ENCODE measurements at regions not wholly inside any gene's neighbourhood (a gene's known extent, or its start where the extent isn't known, plus 50 kb on each side); places are given as distances from the start of the nearest gene placed in this dataset.

GRCh38 chr12:90393089-90393488 is 561.9 kb downstream of the CCER1 start:
- no peak for DNase-seq

DNA sequence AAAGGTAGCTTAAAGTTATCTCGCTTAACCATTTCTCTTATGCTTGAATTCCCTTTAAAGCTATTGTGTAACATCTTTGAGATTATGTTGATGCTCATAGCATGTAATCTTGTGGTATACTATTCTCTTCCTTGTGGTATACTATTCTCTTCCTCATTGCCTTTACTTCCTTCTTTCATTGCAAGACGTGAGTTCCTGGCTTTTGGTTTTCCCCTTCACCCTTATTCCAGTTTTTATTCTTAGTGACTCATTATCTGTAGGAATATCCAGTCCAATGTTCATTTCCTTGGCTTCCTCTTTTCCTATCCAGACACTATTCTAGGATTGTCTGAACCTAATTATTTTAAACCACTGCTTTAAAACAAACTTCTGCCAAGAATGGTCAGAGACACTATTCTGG is 564.0 kb downstream of the CCER1 start:
- peak; percentile 68 for DNase-seq

DNA sequence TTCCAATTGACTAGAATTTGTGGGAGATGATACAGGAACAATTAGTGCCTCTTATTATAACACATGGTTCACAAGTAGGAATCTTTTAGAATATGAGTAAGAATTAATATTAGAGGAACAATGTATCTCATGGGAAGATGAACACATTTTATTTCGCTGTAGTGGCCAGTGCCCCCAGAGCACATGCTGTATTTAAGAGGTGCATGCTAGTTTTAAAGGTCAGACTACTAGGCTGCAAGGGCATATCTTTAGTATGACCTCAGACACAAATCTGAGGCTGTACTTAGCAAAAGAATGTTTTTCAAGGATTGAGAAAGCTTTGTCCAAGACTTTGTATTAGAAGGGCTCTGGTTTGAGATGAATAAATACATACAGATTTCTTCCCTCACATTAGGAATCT is 586.9 kb downstream of the CCER1 start:
- DNase-seq, result no peak

DNA sequence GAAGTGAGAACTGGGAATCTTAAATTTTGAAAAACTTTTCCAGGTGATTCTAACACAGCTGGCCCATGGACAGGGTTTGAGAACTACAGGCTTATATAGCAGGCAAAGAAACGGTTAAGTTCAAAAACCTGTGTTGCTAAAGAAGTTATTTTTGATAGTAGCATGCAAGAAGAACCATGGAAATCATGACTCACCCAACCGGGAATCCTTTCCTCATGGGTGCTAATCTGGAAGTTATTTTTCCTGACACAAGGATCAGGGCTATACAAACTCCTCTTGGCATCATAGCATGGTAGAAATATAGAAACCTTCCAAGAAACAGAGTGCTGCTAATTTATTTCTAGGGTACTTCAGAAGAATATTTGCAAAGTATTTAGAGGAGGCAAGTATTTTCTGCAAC is 588.7 kb downstream of the CCER1 start:
- no peak for DNase-seq

- no peak for DNase-seq
Observed at GRCh38 chr12:90360300-90360699, 594.7 kb downstream of the CCER1 start.

GRCh38 chr12:90355711-90356355 is 599.1 kb downstream of the CCER1 start:
- no peak for DNase-seq

DNA sequence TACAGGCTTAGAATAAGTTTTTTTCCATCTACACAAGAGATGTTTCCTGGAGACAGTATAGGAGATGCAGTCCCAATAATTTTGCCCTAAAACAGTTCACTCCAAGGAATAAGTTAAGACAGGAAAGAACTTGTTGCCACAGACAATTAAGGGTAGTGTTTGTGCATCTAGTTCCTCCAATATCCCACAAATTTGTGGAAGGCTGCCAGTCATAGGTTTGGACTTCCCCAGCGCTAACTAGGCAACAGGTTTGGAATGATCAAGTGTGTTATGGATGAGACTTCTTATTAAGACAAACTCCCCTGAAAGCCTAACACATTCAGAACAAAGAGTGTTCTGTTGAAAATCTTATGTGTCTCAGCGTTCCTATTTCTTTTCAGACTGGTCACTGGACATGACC is 611.0 kb downstream of the CCER1 start:
- DNase-seq, result no peak

- no peak for DNase-seq
Observed at GRCh38 chr12:90342081-90342480, 612.9 kb downstream of the CCER1 start.

- no peak for DNase-seq
Observed at GRCh38 chr12:90339837-90340236, 615.1 kb downstream of the CCER1 start.

DNA sequence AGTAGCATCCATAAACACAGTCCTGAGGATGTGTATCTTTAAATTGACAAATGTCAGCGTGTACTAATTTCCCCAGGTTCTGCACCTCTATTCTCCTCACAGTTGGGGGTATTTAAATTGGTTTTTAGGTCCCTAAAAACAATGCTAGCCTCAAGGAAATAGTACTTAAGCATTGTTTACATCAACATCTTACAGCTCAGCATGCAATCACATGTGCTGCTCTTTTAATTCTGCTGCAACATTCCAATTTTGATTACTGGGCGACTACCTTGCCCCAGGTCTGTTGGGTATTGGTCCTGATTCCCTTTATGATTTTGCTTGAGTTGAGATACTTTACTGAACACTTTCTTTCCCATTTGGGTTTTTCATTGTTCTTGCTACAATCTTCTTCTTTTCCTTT is 616.6 kb downstream of the CCER1 start:
- no peak for DNase-seq

DNA sequence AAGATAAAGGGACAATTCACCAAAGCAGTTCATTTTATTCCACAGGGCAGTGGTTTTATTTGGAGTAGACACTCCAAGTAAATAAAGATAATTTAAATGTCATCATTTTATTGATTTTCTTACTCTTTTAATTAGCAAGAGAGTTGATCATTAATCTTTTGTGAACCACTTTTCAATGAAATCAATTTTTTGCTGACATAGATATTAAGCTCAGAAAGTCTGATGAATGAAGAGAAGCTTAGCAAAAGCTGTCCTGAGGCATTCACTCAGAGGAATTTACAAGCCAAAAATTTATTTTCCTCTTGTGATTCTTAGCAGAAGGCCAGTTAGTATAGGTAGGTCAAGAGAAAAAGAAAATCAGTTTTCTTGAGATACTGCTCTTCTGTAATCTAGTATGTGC is 618.0 kb downstream of the CCER1 start:
- DNase-seq, result no peak

DNA sequence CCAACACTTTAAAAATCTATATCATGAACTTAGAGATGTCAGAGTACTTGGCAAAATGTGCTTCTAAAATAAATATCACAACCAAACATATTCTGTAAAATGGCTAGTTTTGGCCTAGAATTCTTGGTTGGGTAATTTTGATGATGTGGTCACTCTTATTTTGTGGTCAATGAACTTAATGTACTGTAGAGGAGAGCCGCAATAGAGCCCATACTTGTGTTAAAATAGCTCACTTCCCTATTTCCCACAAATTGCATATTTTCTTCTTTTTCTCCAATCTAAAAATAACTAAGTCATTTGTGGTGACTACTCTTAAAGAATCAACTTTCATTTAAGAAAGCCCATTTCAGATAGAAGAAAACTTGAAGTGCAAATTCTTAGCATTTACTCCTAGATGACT is 619.4 kb downstream of the CCER1 start:
- DNase-seq, result no peak

DNA sequence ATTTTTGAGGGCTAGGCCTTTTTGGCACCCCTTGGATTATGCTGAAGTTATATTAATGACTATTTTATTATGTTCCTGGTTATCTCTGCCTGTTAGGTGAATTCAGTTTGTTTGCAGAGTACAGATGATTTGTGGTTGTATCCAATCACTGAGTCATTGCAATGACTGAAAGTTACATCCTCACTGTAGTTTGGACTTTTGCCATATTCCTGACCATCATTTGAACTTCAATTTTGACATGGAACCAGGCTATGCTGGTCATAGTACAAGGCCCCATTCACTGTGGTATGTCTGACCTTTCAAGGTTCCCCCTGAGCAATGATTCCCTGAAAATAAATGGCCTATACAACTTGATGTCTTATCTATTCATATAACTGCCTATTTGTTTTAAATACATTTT is 621.0 kb downstream of the CCER1 start:
- DNase-seq, result no peak

DNA sequence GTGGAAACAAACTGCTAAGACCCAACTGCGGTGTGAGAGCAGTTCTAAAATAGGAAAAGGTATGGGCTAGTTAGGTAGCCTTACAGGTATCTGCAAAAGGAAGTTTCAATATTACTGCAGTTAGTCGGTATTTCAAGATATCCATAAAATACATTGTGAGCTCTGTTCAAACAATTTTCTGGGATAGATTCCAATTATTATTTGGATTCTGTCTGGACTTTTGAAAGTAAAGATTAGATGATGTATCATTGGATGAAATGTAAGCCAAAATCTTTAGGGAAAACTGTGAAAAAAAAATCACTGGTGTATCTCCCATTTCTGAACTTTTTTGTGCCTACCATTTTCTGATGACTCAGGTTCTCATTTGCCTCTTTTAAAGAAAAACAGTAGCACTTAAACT is 621.6 kb downstream of the CCER1 start:
- no peak for DNase-seq

DNA sequence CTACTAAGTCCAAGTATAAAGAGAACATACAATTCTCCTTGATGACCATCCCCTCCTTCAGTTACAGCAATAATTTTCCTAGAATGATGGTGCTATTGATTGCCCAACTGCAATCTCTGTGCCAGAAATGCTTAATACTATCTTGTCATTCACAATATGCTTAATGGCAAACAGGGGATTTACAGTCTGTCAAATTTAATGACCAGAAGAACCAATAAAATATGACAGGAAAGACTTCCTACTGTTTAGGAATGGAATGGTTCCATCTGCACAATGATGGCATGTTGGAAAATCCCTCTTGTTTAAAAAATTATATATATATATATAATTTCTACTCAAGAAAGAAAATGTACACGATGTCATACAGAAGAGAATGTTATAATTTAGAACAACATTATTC is 623.2 kb downstream of the CCER1 start:
- DNase-seq, result no peak

DNA sequence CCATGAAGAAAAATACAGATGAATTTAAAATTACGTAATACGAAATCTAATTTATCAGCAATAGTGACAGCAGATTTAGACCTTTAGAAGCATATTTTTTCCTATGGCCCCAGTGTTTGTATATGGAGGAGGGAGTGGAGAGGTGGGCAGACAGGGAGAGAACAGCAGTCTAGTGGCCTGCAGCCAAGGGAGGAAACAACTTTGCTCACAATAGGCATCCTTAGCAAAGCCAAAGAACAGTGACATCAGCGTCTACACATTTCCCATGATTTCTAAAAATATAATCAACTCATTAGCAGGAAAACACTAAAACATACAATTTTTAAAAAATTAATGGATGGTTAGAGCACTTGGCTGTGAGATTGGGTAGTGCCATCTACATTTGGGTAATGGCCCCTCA is 622.6 kb upstream of the ATP2B1 start:
- no peak for DNase-seq

DNA sequence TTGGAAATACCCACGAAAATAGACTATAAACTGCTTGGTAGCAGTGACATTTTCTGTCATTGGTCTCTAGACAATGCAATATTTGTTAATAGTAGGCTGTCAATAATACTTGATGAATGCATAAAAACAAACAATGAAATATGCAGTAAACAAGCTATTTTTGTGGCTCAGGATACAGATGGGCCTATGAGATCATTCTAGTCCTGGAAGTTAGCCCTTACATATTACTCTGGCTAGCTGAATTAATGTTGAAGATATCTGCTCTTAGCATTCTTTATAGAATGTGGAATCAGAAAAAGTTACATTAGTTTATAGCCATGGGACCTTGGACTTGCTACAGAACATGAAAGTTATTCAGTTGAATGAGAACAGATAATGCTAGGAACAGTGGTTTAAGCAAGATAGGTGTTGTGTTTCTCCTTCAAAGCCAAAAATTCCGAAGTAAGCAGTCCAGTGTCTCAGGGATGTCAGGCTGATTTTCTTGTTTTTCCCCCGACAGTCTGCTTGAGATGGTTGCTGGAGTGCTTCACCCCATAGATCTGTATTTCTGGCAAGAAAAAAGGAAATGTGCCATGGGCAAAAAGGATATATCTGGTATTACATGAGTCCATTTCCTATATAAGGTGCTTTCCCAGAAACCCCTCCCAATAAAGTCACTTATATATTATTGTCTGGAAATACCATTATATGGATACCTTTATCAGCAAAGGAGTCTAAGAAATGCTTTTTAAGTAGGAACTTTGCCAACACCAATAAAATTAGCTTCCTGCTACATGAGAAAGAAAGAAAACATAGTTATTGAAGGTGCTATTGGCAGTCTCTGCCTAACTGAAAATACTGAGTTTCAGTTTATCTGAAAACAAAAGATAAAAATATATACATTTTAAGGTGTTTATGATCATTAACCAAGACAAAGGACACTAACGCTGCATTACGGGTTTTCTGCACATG is 619.4 kb upstream of the ATP2B1 start:
- no peak for DNase-seq

DNA sequence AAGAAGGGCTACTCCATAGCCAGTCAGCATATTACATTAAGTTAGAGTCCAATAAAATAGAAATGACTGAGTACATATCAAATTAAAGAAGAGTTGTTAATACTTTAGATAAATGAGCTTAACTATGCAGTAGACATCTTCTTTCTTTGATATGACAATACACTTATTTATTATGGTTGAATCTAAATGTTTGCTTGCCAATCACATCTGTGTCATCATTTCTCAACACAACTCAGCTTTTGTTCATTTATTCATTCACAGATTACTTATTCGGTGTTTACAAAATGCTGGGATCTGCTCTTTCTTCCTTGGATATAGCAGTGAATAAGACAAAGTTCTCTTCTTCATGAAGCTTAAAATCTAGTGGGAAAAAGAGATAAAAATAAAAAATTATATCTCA is 614.6 kb upstream of the ATP2B1 start:
- DNase-seq, result no peak

GRCh38 chr12:90322006-90322405 is 613.4 kb upstream of the ATP2B1 start:
- DNase-seq, result no peak

- no peak for DNase-seq
Observed at GRCh38 chr12:90321369-90321768, 612.7 kb upstream of the ATP2B1 start.

- no peak for DNase-seq
Observed at GRCh38 chr12:90311561-90311960, 602.9 kb upstream of the ATP2B1 start.

DNA sequence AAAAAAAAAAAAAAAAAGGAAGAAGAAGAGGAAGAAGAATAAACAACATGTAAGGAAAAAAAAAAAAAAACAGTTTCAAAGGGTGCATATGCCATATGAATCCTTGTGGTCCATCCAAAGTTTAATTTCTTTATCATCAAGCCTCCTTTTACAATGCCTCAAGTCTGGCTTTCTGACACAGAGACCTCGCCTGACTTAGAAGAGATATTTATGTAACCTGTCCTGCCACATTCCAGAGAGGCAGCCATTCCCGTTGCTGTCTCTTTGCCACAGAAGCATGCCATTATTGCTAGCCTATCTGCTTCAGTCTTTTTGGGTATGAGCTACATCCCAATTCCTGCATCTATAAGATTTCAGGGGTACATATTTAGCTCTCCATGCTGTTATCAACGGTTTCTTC is 596.7 kb upstream of the ATP2B1 start:
- DNase-seq, result no peak

GRCh38 chr12:90304231-90304630 is 595.6 kb upstream of the ATP2B1 start:
- DNase-seq, result no peak

GRCh38 chr12:90303771-90304170 is 595.1 kb upstream of the ATP2B1 start:
- DNase-seq, result no peak

All from GF-D8 (cell line).